ENCODE measurements at regions not wholly inside any gene's neighbourhood (a gene's known extent, or its start where the extent isn't known, plus 50 kb on each side); places are given as distances from the start of the nearest gene placed in this dataset.
A peak's percentile ranks its signal among the peaks of the same experiment; 100 is the strongest.

DNA sequence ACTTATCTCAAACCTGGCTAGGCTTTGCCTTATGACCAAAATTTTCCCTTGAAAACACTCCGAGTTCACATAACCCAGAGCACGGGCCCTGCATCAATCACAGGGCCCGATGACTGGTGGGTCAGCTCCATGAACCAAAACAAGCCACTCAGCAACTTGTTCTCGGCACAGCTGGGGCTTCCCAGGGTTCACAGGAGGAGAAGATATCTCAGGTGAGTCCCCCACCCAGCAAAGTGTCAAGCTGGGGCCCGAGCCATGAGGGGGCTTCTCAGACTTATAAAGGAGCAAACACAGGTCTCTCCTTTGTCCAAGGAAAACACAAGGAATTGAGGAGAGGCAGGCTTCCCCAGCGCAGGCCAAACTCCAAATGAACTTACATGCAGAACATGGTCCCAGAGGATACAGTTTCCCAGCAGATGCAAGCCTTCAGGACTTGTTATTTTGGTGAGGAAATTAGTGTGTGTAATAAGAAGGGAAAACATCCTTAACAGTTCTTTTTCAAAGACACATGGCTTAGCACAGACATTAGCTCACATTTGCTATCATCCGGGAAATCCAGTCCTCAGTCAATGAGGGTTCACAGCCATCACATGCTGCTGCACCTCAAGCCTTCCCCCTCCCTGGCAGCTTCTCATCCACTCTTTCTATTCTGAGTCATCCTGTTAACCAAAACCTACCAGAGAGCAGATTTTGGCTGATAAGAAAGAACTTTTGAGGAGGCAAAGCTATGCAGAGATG lies 98.1 kb upstream of the NFIA start:
- Mint-ChIP-seq H3K9me3 (ENCODE audit: unreplicated experiment) (no peaks in the 10 kb centered on the region), H3K27me3 (ENCODE audit: unreplicated experiment) (no peaks in the 10 kb centered on the region), H3K4me1 (ENCODE audit: unreplicated experiment) (peaks cover 3% of the 10 kb centered on the region), H3K4me3 (ENCODE audit: unreplicated experiment) (no peak overlapping the region), H3K27ac (ENCODE audit: unreplicated experiment) (no peak overlapping the region), H3K36me3 (ENCODE audit: low read depth, unreplicated experiment) (no peaks in the 10 kb centered on the region)
- DNase-seq (ENCODE audit: low spot score), result no peak
- TF ChIP-seq CTCF (IDR thresholded peaks at IDR 0.05; ENCODE audit: unreplicated experiment), result no peak

DNA sequence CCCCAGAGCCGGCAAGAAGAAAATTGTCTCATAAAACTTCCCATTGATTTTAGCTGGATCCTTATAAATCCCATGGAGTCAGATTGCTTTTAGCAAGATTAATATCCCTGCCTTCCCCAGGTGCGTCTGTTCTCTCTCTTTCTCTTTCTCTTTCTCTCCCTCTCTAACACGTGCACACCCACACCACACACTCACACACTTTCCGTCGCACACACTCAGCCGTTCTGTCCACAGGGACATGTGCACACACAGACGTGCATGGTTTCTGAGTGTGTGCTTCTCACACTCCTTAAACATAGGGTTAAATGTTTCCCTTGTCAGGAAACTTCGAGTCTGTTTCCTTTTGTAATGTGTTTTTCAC lies 98.7 kb upstream of the NFIA start:
- no peak for DNase-seq (ENCODE audit: low spot score)
- no peak for TF ChIP-seq CTCF (IDR thresholded peaks at IDR 0.05; ENCODE audit: unreplicated experiment)
- Mint-ChIP-seq H3K27ac (ENCODE audit: unreplicated experiment) (no peak overlapping the region), H3K36me3 (ENCODE audit: low read depth, unreplicated experiment) (no peaks in the 10 kb centered on the region), H3K4me3 (ENCODE audit: unreplicated experiment) (no peak overlapping the region), H3K9me3 (ENCODE audit: unreplicated experiment) (no peaks in the 10 kb centered on the region), H3K4me1 (ENCODE audit: unreplicated experiment) (peaks cover 2% of the 10 kb centered on the region), H3K27me3 (ENCODE audit: unreplicated experiment) (no peaks in the 10 kb centered on the region)

DNA sequence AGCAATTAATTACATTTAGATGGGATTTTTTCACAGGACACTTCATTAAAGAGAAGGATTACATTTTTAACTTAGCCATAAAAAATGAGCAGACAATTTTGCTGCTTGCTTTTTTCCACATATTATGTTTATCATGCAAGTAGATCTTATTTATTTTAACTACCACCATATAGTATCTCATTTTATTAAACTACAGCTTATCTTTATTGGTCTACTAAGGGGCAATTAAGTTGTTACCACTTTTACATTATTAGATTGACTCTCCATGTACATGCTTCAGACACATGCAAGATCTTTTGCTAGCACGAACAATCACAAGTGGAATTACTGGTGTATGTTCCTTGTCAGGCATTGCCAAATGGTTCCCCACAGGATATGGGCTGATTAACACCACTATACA lies 99.8 kb upstream of the NFIA start:
- DNase-seq (ENCODE audit: low spot score), result no peak
- Mint-ChIP-seq H3K4me1 (ENCODE audit: unreplicated experiment) (peaks cover 2% of the 10 kb centered on the region), H3K4me3 (ENCODE audit: unreplicated experiment) (no peak overlapping the region), H3K27ac (ENCODE audit: unreplicated experiment) (no peak overlapping the region), H3K9me3 (ENCODE audit: unreplicated experiment) (no peaks in the 10 kb centered on the region), H3K27me3 (ENCODE audit: unreplicated experiment) (no peaks in the 10 kb centered on the region), H3K36me3 (ENCODE audit: low read depth, unreplicated experiment) (no peaks in the 10 kb centered on the region)
- no peak for TF ChIP-seq CTCF (IDR thresholded peaks at IDR 0.05; ENCODE audit: unreplicated experiment)

GRCh38 chr1:60981357-60981756 lies 101.0 kb upstream of the NFIA start:
- no peak for TF ChIP-seq CTCF (IDR thresholded peaks at IDR 0.05; ENCODE audit: unreplicated experiment)
- H3K36me3 Mint-ChIP-seq (ENCODE audit: low read depth, unreplicated experiment), result no peaks in the 10 kb centered on the region
- H3K4me1 Mint-ChIP-seq (ENCODE audit: unreplicated experiment), result peaks cover 2% of the 10 kb centered on the region
- no peaks in the 10 kb centered on the region for H3K27me3 Mint-ChIP-seq (ENCODE audit: unreplicated experiment)
- H3K4me3 Mint-ChIP-seq (ENCODE audit: unreplicated experiment), result no peak overlapping the region
- H3K9me3 Mint-ChIP-seq (ENCODE audit: unreplicated experiment), result no peaks in the 10 kb centered on the region
- DNase-seq (ENCODE audit: low spot score), result no peak
- no peak overlapping the region for H3K27ac Mint-ChIP-seq (ENCODE audit: unreplicated experiment)

- no peak for TF ChIP-seq CTCF (IDR thresholded peaks at IDR 0.05; ENCODE audit: unreplicated experiment)
- DNase-seq (ENCODE audit: low spot score), result peak; percentile 25
- H3K27ac Mint-ChIP-seq (ENCODE audit: unreplicated experiment), result no peak overlapping the region
- H3K27me3 Mint-ChIP-seq (ENCODE audit: unreplicated experiment), result no peaks in the 10 kb centered on the region
- no peaks in the 10 kb centered on the region for H3K36me3 Mint-ChIP-seq (ENCODE audit: low read depth, unreplicated experiment)
- H3K4me3 Mint-ChIP-seq (ENCODE audit: unreplicated experiment), result no peak overlapping the region
- peaks cover under 1% of the 10 kb centered on the region for H3K4me1 Mint-ChIP-seq (ENCODE audit: unreplicated experiment)
- H3K9me3 Mint-ChIP-seq (ENCODE audit: unreplicated experiment), result no peaks in the 10 kb centered on the region
These were observed 103.7 kb upstream of the NFIA start for GRCh38 chr1:60978421-60979357.

Measured in endothelial cell (in vitro differentiated cells).